GM13977 (cell line): ENCODE measurements at regions not wholly inside any gene's neighbourhood (a gene's known extent, or its start where the extent isn't known, plus 50 kb on each side); places are given as distances from the start of the nearest gene placed in this dataset.
"Not testable (repeated sequence)": the region's sequence is repeated elsewhere in the genome, so short reads cannot be mapped to it uniquely, and the experiment has no call there.

Experiments used
- DNase-seq: peaks from one replicate; pipeline ENCODE4 v3.0.0; 2012; ENCODE audit warnings: low spot score
- in situ Hi-C: fragments of 300-500 bp; cut with MboI; formaldehyde crosslinking; loops from one replicate; pipeline ENCODE4 v1.12.0; 2022; ENCODE audit warnings: low sequenced_read_pairs, low pct_unique_long_range_greater_than_20kb, mixed read lengths, inconsistent platforms; ENCODE audit not compliant: unreplicated experiment
- TF ChIP-seq, protein P1 (sequence below): IDR thresholded peaks from 2 replicates; pipeline ENCODE4 v1.5.1; 2012; ENCODE audit warnings: mild to moderate bottlenecking, control low read depth; ENCODE audit not compliant: insufficient read depth; ENCODE audit errors: extremely low read depth, missing control alignments

DNA sequence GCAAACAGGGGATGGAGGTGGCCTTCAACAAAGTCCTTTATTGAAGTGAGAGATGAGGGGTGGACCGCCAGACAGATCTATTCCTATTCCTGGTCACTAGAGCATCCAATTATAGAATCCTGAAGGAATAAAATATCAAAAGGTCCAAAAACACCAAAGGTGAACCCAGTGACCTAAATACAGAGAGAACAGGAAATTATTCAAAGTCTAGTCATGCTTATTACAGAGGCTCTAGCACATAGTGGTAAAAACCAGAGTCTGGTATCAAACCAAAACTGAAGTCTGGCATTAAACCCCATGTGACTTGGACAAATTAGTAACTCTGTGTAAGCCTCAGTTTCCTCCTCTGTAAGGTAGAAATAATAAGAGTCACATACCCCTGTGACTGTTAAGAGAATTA, 100.5 kb upstream of the SNX2 start:
- TF ChIP-seq, protein P1, sequence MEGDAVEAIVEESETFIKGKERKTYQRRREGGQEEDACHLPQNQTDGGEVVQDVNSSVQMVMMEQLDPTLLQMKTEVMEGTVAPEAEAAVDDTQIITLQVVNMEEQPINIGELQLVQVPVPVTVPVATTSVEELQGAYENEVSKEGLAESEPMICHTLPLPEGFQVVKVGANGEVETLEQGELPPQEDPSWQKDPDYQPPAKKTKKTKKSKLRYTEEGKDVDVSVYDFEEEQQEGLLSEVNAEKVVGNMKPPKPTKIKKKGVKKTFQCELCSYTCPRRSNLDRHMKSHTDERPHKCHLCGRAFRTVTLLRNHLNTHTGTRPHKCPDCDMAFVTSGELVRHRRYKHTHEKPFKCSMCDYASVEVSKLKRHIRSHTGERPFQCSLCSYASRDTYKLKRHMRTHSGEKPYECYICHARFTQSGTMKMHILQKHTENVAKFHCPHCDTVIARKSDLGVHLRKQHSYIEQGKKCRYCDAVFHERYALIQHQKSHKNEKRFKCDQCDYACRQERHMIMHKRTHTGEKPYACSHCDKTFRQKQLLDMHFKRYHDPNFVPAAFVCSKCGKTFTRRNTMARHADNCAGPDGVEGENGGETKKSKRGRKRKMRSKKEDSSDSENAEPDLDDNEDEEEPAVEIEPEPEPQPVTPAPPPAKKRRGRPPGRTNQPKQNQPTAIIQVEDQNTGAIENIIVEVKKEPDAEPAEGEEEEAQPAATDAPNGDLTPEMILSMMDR = no peak
- DNase-seq = no peak
- in situ Hi-C loops = no loop called here

- no peak for DNase-seq
- TF ChIP-seq, protein P1 = no peak
- in situ Hi-C loops = no loop called here
Observed at GRCh38 chr5:122680623-122681350, 94.1 kb upstream of the SNX2 start.

GRCh38 chr5:122683631-122684030, 91.2 kb upstream of the SNX2 start:
- TF ChIP-seq, protein P1 = no peak
- DNase-seq = no peak
- in situ Hi-C loops = no loop called here

- in situ Hi-C loops = no loop called here
- TF ChIP-seq, protein P1 = no peak
- no peak for DNase-seq
Observed at GRCh38 chr5:122690266-122690665, 84.6 kb upstream of the SNX2 start.

DNA sequence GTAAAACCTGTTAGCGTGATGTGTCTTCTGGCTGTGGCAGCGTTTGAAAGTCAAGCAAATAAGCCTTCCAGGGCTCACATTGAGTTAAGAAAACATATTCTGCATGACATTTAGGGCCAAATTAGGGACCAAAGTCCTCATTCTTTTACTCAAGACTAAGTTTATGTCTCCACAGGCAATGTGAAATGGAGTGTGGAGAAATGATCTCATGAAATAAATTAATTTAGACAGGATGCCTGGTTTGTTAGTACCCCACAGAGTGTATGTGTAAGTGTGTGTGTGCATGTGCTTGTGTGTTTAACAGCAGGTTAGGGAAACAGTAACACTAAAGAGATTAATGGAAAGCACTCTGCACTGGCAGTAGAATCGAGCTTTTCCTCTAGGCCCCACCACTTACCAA, 82.9 kb upstream of the SNX2 start:
- DNase-seq = no peak
- in situ Hi-C loops = no loop called here
- TF ChIP-seq, protein P1 = no peak

DNA sequence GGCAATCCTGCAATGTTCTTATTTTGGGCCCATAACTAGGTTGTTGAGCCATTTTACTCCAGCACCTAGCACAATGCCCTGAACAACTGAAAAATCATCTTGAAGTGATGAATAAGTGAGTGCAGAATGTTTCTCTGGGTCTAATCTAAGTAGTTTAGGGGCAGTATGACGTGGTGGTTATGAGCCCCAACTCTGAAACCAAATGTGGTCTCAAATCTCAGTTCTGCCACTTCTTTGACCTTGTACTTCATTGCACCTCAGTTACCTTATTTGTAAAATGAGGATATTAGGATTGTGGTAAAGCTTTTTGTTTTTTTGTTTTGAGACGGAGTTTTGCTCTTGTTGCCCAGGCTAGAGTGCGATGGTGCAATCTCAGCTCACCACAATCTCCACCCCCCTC, 80.9 kb upstream of the SNX2 start:
- in situ Hi-C loops = no loop called here
- DNase-seq = no peak
- TF ChIP-seq, protein P1 = no peak

DNA sequence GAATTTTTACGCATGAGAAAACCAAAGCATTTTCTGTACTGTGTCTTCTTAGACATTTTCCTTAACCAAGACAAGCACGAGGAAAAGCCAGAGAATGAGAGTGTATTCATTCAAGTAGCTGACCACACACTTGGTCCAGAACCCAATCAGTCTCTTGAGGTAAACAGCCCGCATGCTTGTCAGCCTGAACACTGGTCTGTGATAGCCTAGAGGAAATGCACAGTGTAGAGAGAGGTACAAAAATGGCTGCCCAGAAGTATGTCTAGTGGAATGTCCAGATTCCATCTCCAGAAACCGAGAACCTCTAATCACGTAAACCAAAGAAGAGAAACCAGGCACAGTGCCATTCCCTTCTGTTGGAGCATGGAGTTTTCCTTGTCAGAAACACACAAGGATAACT, 80.0 kb upstream of the SNX2 start:
- no peak for DNase-seq
- in situ Hi-C loops = no loop called here
- TF ChIP-seq, protein P1 = no peak

DNA sequence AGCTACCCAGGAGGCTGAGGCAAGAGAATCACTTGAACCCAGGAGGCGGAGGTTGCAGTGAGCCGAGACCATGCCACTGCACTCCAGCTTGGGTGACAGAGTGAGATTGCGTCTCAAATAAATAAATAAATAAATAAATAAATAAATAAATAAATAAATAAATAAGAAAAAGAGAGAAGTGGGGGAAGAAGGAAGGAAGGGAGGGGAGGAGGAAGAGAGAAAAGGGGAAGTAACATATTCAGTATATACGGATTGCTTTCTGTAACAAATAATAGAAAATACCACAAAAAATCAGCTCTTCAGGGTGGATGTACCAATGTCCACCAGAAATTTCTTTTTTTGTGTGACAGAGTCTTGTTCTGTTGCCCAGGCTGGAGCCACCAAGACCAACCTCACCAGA, 78.1 kb upstream of the SNX2 start:
- DNase-seq, in situ Hi-C loops: not testable (repeated sequence)
